Activated T-cell treated with anti-CD3 and anti-CD28 coated beads, Interleukin-2, amount 50 U/mL, for 4 hours (primary cell): ENCODE measurements at regions not wholly inside any gene's neighbourhood (a gene's known extent, or its start where the extent isn't known, plus 50 kb on each side); places are given as distances from the start of the nearest gene placed in this dataset.

Experiments used
- ATAC-seq, 2 donors: fragments of 200-7000 bp; cut with Tn5 transposase; one replicate each; pipeline ENCODE4 v1.10.0; 2021
- DNase-seq: peaks from one replicate; pipeline ENCODE4 v3.0.0-alpha.2; 2020
- H3K27me3 Mint-ChIP-seq: one replicate; pipeline ENCODE4 v1.8.0; 2021; ENCODE audit warnings: low read depth, mixed read lengths
- H3K36me3 Mint-ChIP-seq: one replicate; pipeline ENCODE4 v1.8.0; 2022; ENCODE audit warnings: mixed read lengths; ENCODE audit not compliant: insufficient read depth
- H3K4me1 Mint-ChIP-seq: one replicate; pipeline ENCODE4 v1.8.0; 2021; ENCODE audit warnings: low read depth, mixed read lengths
- H3K4me3 Mint-ChIP-seq: one replicate; pipeline ENCODE4 v1.8.0; 2021; ENCODE audit warnings: mild to moderate bottlenecking, moderate library complexity, mixed read lengths
- H3K9me3 Mint-ChIP-seq: one replicate; pipeline ENCODE4 v1.8.0; 2021; ENCODE audit warnings: mixed read lengths

GRCh38 chr2:8409461-8410260 lies 272.2 kb upstream of the ID2 start:
- DNase-seq (no peak), ATAC-seq (no peak)
- no peaks in the 10 kb centered on the region for H3K36me3 Mint-ChIP-seq
- H3K4me3 Mint-ChIP-seq = peak overlapping the region; percentile 35
- no peaks in the 10 kb centered on the region for H3K27me3 Mint-ChIP-seq
- peaks cover 29% of the 10 kb centered on the region for H3K4me1 Mint-ChIP-seq
- H3K9me3 Mint-ChIP-seq = no peaks in the 10 kb centered on the region

GRCh38 chr2:8412082-8412481 lies 269.8 kb upstream of the ID2 start:
- Mint-ChIP-seq H3K4me1 (peaks cover 26% of the 10 kb centered on the region), H3K4me3 (no peak overlapping the region), H3K36me3 (no peaks in the 10 kb centered on the region), H3K9me3 (no peaks in the 10 kb centered on the region), H3K27me3 (no peaks in the 10 kb centered on the region)
- no peak for DNase-seq
- no peak for ATAC-seq

- H3K4me1 Mint-ChIP-seq = peaks cover 22% of the 10 kb centered on the region
- H3K9me3 Mint-ChIP-seq = no peaks in the 10 kb centered on the region
- H3K4me3 Mint-ChIP-seq = no peak overlapping the region
- ATAC-seq (no peak), DNase-seq (no peak)
- H3K27me3 Mint-ChIP-seq = no peaks in the 10 kb centered on the region
- H3K36me3 Mint-ChIP-seq = no peaks in the 10 kb centered on the region
Measured at GRCh38 chr2:8412586-8412985, 269.3 kb upstream of the ID2 start.

- ATAC-seq = no peak
- no peaks in the 10 kb centered on the region for H3K9me3 Mint-ChIP-seq
- H3K36me3 Mint-ChIP-seq = no peaks in the 10 kb centered on the region
- H3K4me3 Mint-ChIP-seq = no peak overlapping the region
- DNase-seq = no peak
- peaks cover 14% of the 10 kb centered on the region for H3K4me1 Mint-ChIP-seq
- no peaks in the 10 kb centered on the region for H3K27me3 Mint-ChIP-seq
Measured at GRCh38 chr2:8413589-8414135, 268.2 kb upstream of the ID2 start.

- DNase-seq (no peak), ATAC-seq (no peak)
- no peaks in the 10 kb centered on the region for H3K9me3 Mint-ChIP-seq
- no peak overlapping the region for H3K4me3 Mint-ChIP-seq
- no peaks in the 10 kb centered on the region for H3K27me3 Mint-ChIP-seq
- H3K4me1 Mint-ChIP-seq = no peaks in the 10 kb centered on the region
- H3K36me3 Mint-ChIP-seq = no peaks in the 10 kb centered on the region
Measured at GRCh38 chr2:8414946-8415879, 266.6 kb upstream of the ID2 start.

GRCh38 chr2:8416001-8416571 lies 265.8 kb upstream of the ID2 start:
- no peaks in the 10 kb centered on the region for H3K4me1 Mint-ChIP-seq
- DNase-seq (no peak), ATAC-seq (no peak)
- no peak overlapping the region for H3K4me3 Mint-ChIP-seq
- no peaks in the 10 kb centered on the region for H3K9me3 Mint-ChIP-seq
- H3K27me3 Mint-ChIP-seq = no peaks in the 10 kb centered on the region
- no peaks in the 10 kb centered on the region for H3K36me3 Mint-ChIP-seq

GRCh38 chr2:8416849-8417832 lies 264.7 kb upstream of the ID2 start:
- Mint-ChIP-seq H3K27me3 (no peaks in the 10 kb centered on the region), H3K36me3 (no peaks in the 10 kb centered on the region), H3K4me1 (peaks cover 2% of the 10 kb centered on the region), H3K4me3 (no peak overlapping the region), H3K9me3 (no peaks in the 10 kb centered on the region)
- ATAC-seq = no peak
- no peak for DNase-seq

GRCh38 chr2:8418721-8419120 lies 263.1 kb upstream of the ID2 start:
- DNase-seq (no peak), ATAC-seq (no peak)
- no peaks in the 10 kb centered on the region for H3K27me3 Mint-ChIP-seq
- no peak overlapping the region for H3K4me3 Mint-ChIP-seq
- H3K36me3 Mint-ChIP-seq = no peaks in the 10 kb centered on the region
- no peaks in the 10 kb centered on the region for H3K9me3 Mint-ChIP-seq
- H3K4me1 Mint-ChIP-seq = peaks cover 2% of the 10 kb centered on the region

- no peaks in the 10 kb centered on the region for H3K9me3 Mint-ChIP-seq
- H3K4me1 Mint-ChIP-seq = peaks cover 17% of the 10 kb centered on the region
- no peak for DNase-seq
Measured at GRCh38 chr2:8421658-8422449, 260.0 kb upstream of the ID2 start.

GRCh38 chr2:8422450-8422800 lies 259.4 kb upstream of the ID2 start:
- H3K36me3 Mint-ChIP-seq = no peaks in the 10 kb centered on the region
- H3K9me3 Mint-ChIP-seq = no peaks in the 10 kb centered on the region
- H3K27me3 Mint-ChIP-seq = no peaks in the 10 kb centered on the region
- no peak overlapping the region for H3K4me3 Mint-ChIP-seq
- ATAC-seq (no peak), DNase-seq (no peak)
- H3K4me1 Mint-ChIP-seq = peaks cover 19% of the 10 kb centered on the region

More at GRCh38 chr2:8421658-8422449, 260.0 kb upstream of the ID2 start:
- ATAC-seq = no peak
- Mint-ChIP-seq H3K4me3 (no peak overlapping the region), H3K36me3 (no peaks in the 10 kb centered on the region), H3K27me3 (no peaks in the 10 kb centered on the region)

GRCh38 chr2:8424997-8425900 lies 256.6 kb upstream of the ID2 start:
- DNase-seq (no peak), ATAC-seq (peak in 1 of 2 donors; percentile 18)
- Mint-ChIP-seq H3K4me1 (peaks cover 21% of the 10 kb centered on the region), H3K36me3 (no peaks in the 10 kb centered on the region), H3K4me3 (no peak overlapping the region), H3K9me3 (no peaks in the 10 kb centered on the region), H3K27me3 (no peaks in the 10 kb centered on the region)

GRCh38 chr2:8426550-8426949 lies 255.3 kb upstream of the ID2 start:
- H3K9me3 Mint-ChIP-seq = no peaks in the 10 kb centered on the region
- peaks cover 22% of the 10 kb centered on the region for H3K4me1 Mint-ChIP-seq
- no peak overlapping the region for H3K4me3 Mint-ChIP-seq
- H3K27me3 Mint-ChIP-seq = no peaks in the 10 kb centered on the region
- H3K36me3 Mint-ChIP-seq = no peaks in the 10 kb centered on the region
- ATAC-seq (no peak), DNase-seq (no peak)
